ENCODE measurements at regions not wholly inside any gene's neighbourhood (a gene's known extent, or its start where the extent isn't known, plus 50 kb on each side); places are given as distances from the start of the nearest gene placed in this dataset.
A peak's percentile ranks its signal among the peaks of the same experiment; 100 is the strongest.

- Mint-ChIP-seq H3K9me3 (no peaks in the 10 kb centered on the region), H3K4me1 (no peaks in the 10 kb centered on the region), H3K36me3 (no peaks in the 10 kb centered on the region), H3K4me3 (no peak overlapping the region), H3K27ac (no peak overlapping the region), H3K27me3 (peaks cover 14% of the 10 kb centered on the region)
- no peak for DNase-seq
These were observed 730.1 kb upstream of the NR2F2 start for GRCh38 chr15:95600367-95600766.

GRCh38 chr15:95600884-95601283 lies 729.6 kb upstream of the NR2F2 start:
- Mint-ChIP-seq H3K4me3 (no peak overlapping the region), H3K36me3 (no peaks in the 10 kb centered on the region), H3K4me1 (no peaks in the 10 kb centered on the region), H3K27ac (no peak overlapping the region), H3K9me3 (no peaks in the 10 kb centered on the region), H3K27me3 (peaks cover 14% of the 10 kb centered on the region)
- DNase-seq: no peak

- Mint-ChIP-seq H3K4me3 (no peak overlapping the region), H3K27ac (no peak overlapping the region), H3K4me1 (no peaks in the 10 kb centered on the region), H3K36me3 (no peaks in the 10 kb centered on the region), H3K27me3 (peaks cover 14% of the 10 kb centered on the region), H3K9me3 (no peaks in the 10 kb centered on the region)
- no peak for DNase-seq
These were observed 729.0 kb upstream of the NR2F2 start for GRCh38 chr15:95601525-95601924.

- H3K9me3 Mint-ChIP-seq: no peaks in the 10 kb centered on the region
- H3K27me3 Mint-ChIP-seq: peaks cover 11% of the 10 kb centered on the region
- H3K4me1 Mint-ChIP-seq: no peaks in the 10 kb centered on the region
These were observed 726.7 kb upstream of the NR2F2 start for GRCh38 chr15:95603802-95604201.

GRCh38 chr15:95604634-95605036 lies 725.9 kb upstream of the NR2F2 start:
- Mint-ChIP-seq H3K27me3 (peaks cover 11% of the 10 kb centered on the region), H3K36me3 (no peaks in the 10 kb centered on the region), H3K4me3 (no peak overlapping the region), H3K4me1 (no peaks in the 10 kb centered on the region), H3K9me3 (no peaks in the 10 kb centered on the region), H3K27ac (no peak overlapping the region)
- DNase-seq: no peak

More at GRCh38 chr15:95603802-95604201, 726.7 kb upstream of the NR2F2 start:
- Mint-ChIP-seq H3K4me3 (no peak overlapping the region), H3K27ac (no peak overlapping the region), H3K36me3 (no peaks in the 10 kb centered on the region)
- no peak for DNase-seq

- no peak for DNase-seq
- H3K4me1 Mint-ChIP-seq: no peaks in the 10 kb centered on the region
- H3K27ac Mint-ChIP-seq: no peak overlapping the region
- H3K9me3 Mint-ChIP-seq: no peaks in the 10 kb centered on the region
- H3K4me3 Mint-ChIP-seq: no peak overlapping the region
- H3K36me3 Mint-ChIP-seq: no peaks in the 10 kb centered on the region
- peaks cover 11% of the 10 kb centered on the region for H3K27me3 Mint-ChIP-seq
These were observed 725.4 kb upstream of the NR2F2 start for GRCh38 chr15:95605098-95605497.

GRCh38 chr15:95606551-95606950 lies 723.9 kb upstream of the NR2F2 start:
- no peak overlapping the region for H3K27ac Mint-ChIP-seq
- no peak for DNase-seq
- H3K4me1 Mint-ChIP-seq: no peaks in the 10 kb centered on the region
- H3K36me3 Mint-ChIP-seq: no peaks in the 10 kb centered on the region
- no peaks in the 10 kb centered on the region for H3K9me3 Mint-ChIP-seq
- no peak overlapping the region for H3K4me3 Mint-ChIP-seq
- peaks cover 11% of the 10 kb centered on the region for H3K27me3 Mint-ChIP-seq

GRCh38 chr15:95608371-95608770 lies 722.1 kb upstream of the NR2F2 start:
- Mint-ChIP-seq H3K4me1 (no peaks in the 10 kb centered on the region), H3K36me3 (no peaks in the 10 kb centered on the region), H3K4me3 (no peak overlapping the region), H3K27ac (no peak overlapping the region), H3K9me3 (no peaks in the 10 kb centered on the region), H3K27me3 (peaks cover 3% of the 10 kb centered on the region)
- DNase-seq: no peak

GRCh38 chr15:95609096-95609495 lies 721.4 kb upstream of the NR2F2 start:
- Mint-ChIP-seq H3K4me3 (no peak overlapping the region), H3K27me3 (peaks cover 1% of the 10 kb centered on the region), H3K4me1 (no peaks in the 10 kb centered on the region), H3K36me3 (no peaks in the 10 kb centered on the region), H3K27ac (no peak overlapping the region), H3K9me3 (no peaks in the 10 kb centered on the region)
- no peak for DNase-seq

GRCh38 chr15:95610945-95611344 lies 719.6 kb upstream of the NR2F2 start:
- H3K27me3 Mint-ChIP-seq: peaks cover 3% of the 10 kb centered on the region

GRCh38 chr15:95615436-95615835 lies 715.1 kb upstream of the NR2F2 start:
- no peak for DNase-seq
- no peak overlapping the region for H3K4me3 Mint-ChIP-seq
- H3K27ac Mint-ChIP-seq: no peak overlapping the region
- H3K4me1 Mint-ChIP-seq: peaks cover 2% of the 10 kb centered on the region
- H3K9me3 Mint-ChIP-seq: no peaks in the 10 kb centered on the region
- peaks cover 3% of the 10 kb centered on the region for H3K27me3 Mint-ChIP-seq
- no peaks in the 10 kb centered on the region for H3K36me3 Mint-ChIP-seq

More at GRCh38 chr15:95610945-95611344, 719.6 kb upstream of the NR2F2 start:
- H3K36me3 Mint-ChIP-seq: no peaks in the 10 kb centered on the region
- no peak overlapping the region for H3K27ac Mint-ChIP-seq
- DNase-seq: no peak
- no peaks in the 10 kb centered on the region for H3K4me1 Mint-ChIP-seq
- no peaks in the 10 kb centered on the region for H3K9me3 Mint-ChIP-seq
- no peak overlapping the region for H3K4me3 Mint-ChIP-seq

- Mint-ChIP-seq H3K27ac (no peak overlapping the region), H3K9me3 (peaks cover 3% of the 10 kb centered on the region), H3K4me1 (peaks cover 11% of the 10 kb centered on the region), H3K27me3 (peaks cover 3% of the 10 kb centered on the region), H3K4me3 (no peak overlapping the region), H3K36me3 (no peaks in the 10 kb centered on the region)
- no peak for DNase-seq
These were observed 714.2 kb upstream of the NR2F2 start for GRCh38 chr15:95616306-95616705.

- peaks cover 17% of the 10 kb centered on the region for H3K9me3 Mint-ChIP-seq
- H3K27me3 Mint-ChIP-seq: no peaks in the 10 kb centered on the region
- H3K27ac Mint-ChIP-seq: peak overlapping the region; percentile 73
- peaks cover 8% of the 10 kb centered on the region for H3K36me3 Mint-ChIP-seq
- H3K4me3 Mint-ChIP-seq: no peak overlapping the region
- peak; percentile 0 for DNase-seq
- peaks cover 17% of the 10 kb centered on the region for H3K4me1 Mint-ChIP-seq
These were observed 709.4 kb upstream of the NR2F2 start for GRCh38 chr15:95620934-95621579.

- Mint-ChIP-seq H3K36me3 (peaks cover 8% of the 10 kb centered on the region), H3K27me3 (peaks cover 12% of the 10 kb centered on the region), H3K4me1 (peaks cover 17% of the 10 kb centered on the region), H3K9me3 (peaks cover 17% of the 10 kb centered on the region), H3K27ac (no peak overlapping the region), H3K4me3 (no peak overlapping the region)
- no peak for DNase-seq
These were observed 707.7 kb upstream of the NR2F2 start for GRCh38 chr15:95622843-95623242.

GRCh38 chr15:95624100-95624499 lies 706.4 kb upstream of the NR2F2 start:
- peaks cover 8% of the 10 kb centered on the region for H3K36me3 Mint-ChIP-seq
- H3K4me3 Mint-ChIP-seq: no peak overlapping the region
- peaks cover 20% of the 10 kb centered on the region for H3K27me3 Mint-ChIP-seq
- DNase-seq: no peak
- peaks cover 17% of the 10 kb centered on the region for H3K4me1 Mint-ChIP-seq
- H3K9me3 Mint-ChIP-seq: peaks cover 17% of the 10 kb centered on the region
- H3K27ac Mint-ChIP-seq: no peak overlapping the region

GRCh38 chr15:95624616-95625361 lies 705.7 kb upstream of the NR2F2 start:
- Mint-ChIP-seq H3K27me3 (peaks cover 20% of the 10 kb centered on the region), H3K27ac (no peak overlapping the region), H3K4me3 (no peak overlapping the region), H3K9me3 (peaks cover 17% of the 10 kb centered on the region), H3K36me3 (peaks cover 8% of the 10 kb centered on the region), H3K4me1 (peaks cover 17% of the 10 kb centered on the region)
- DNase-seq: no peak
